ENCODE measurements at regions not wholly inside any gene's neighbourhood (a gene's known extent, or its start where the extent isn't known, plus 50 kb on each side); places are given as distances from the start of the nearest gene placed in this dataset.

DNA sequence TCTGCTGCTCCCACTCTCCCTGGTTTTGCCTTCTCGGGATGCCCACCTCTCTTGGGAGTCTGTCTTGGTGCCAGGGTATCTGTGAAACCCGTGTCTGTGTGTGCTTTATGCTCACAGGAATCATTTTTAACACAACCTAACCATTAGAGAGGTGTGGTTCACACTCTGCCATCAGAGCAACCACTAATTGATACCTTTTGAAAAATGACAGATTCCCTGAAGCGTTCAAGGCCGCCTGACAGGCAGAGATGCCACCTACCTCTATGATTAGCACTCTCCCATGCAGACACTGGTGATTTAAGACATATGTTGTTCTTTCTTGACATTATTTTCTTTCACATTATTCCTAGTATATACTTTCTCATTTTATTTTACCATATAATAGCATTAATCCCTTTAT, 207.3 kb upstream of the SGCD start:
- no peak for TF ChIP-seq CTCF (IDR thresholded peaks at IDR 0.05; ENCODE audit: insufficient read depth, low read depth, low read length)
- TF ChIP-seq EZH2 (IDR thresholded peaks at IDR 0.05; ENCODE audit: insufficient read depth, low read length) = no peak

All from astrocyte (in vitro differentiated cells and primary cell).